HEK293 (cell line): ENCODE measurements at regions not wholly inside any gene's neighbourhood (a gene's known extent, or its start where the extent isn't known, plus 50 kb on each side); places are given as distances from the start of the nearest gene placed in this dataset.

Experiments used
- BCL11A ChIP-seq: fragments of 450-650 bp; formaldehyde crosslinking; IDR thresholded peaks from 2 replicates; pipeline ENCODE4 v1.5.1; 2016; ENCODE audit warnings: low read depth, missing biosample characterization, missing genetic modification characterization
- PRDM1 ChIP-seq: fragments of 450-650 bp; formaldehyde crosslinking; IDR thresholded peaks from 2 replicates; pipeline ENCODE4; 2016; ENCODE audit warnings: missing biosample characterization, missing genetic modification characterization
- RBAK ChIP-seq: fragments of 450-650 bp; formaldehyde crosslinking; IDR thresholded peaks from 2 replicates; pipeline ENCODE4 v1.5.1; 2016; ENCODE audit warnings: missing biosample characterization, missing genetic modification characterization
- SP7 ChIP-seq: fragments of 450-650 bp; formaldehyde crosslinking; IDR thresholded peaks from 2 replicates; pipeline ENCODE4 v1.5.1; 2016; ENCODE audit warnings: missing biosample characterization, missing genetic modification characterization
- TCF7L2 ChIP-seq: IDR thresholded peaks from 2 replicates; pipeline ENCODE4 v1.6.1; 2011; ENCODE audit warnings: low read depth, mild to moderate bottlenecking, inconsistent platforms, low read length, moderate library complexity, borderline replicate concordance
- ZNF114 ChIP-seq: fragments of 450-650 bp; formaldehyde crosslinking; IDR thresholded peaks from 2 replicates; pipeline ENCODE4 v1.5.0; 2017; ENCODE audit warnings: missing biosample characterization, missing genetic modification characterization
- ZNF416 ChIP-seq: fragments of 450-650 bp; formaldehyde crosslinking; IDR thresholded peaks from 2 replicates; pipeline ENCODE4 v1.5.1; 2016; ENCODE audit warnings: missing biosample characterization, missing genetic modification characterization
- ZNF571 ChIP-seq: fragments of 450-650 bp; formaldehyde crosslinking; IDR thresholded peaks from 2 replicates; pipeline ENCODE4 v1.5.0; 2017; ENCODE audit warnings: missing biosample characterization, missing genetic modification characterization
- ZNF600 ChIP-seq: fragments of 450-650 bp; formaldehyde crosslinking; IDR thresholded peaks from 2 replicates; pipeline ENCODE4 v1.5.1; 2016; ENCODE audit warnings: missing biosample characterization, missing genetic modification characterization
- ZNF658 ChIP-seq: fragments of 450-650 bp; formaldehyde crosslinking; IDR thresholded peaks from 2 replicates; pipeline ENCODE4; 2016; ENCODE audit warnings: missing biosample characterization, missing genetic modification characterization
- ZXDB ChIP-seq: fragments of 450-650 bp; formaldehyde crosslinking; IDR thresholded peaks from 2 replicates; pipeline ENCODE4 v1.5.1; 2016; ENCODE audit warnings: missing biosample characterization, missing genetic modification characterization
- TF ChIP-seq, protein P1 (sequence below): fragments of 450-650 bp; formaldehyde crosslinking; IDR thresholded peaks from 2 replicates; pipeline ENCODE4 v1.5.1; 2016; ENCODE audit warnings: missing biosample characterization, missing genetic modification characterization
- TF ChIP-seq, protein P2 (sequence below): fragments of 450-650 bp; formaldehyde crosslinking; IDR thresholded peaks from 2 replicates; pipeline ENCODE4 v1.5.1; 2016; ENCODE audit warnings: missing biosample characterization, missing genetic modification characterization

DNA sequence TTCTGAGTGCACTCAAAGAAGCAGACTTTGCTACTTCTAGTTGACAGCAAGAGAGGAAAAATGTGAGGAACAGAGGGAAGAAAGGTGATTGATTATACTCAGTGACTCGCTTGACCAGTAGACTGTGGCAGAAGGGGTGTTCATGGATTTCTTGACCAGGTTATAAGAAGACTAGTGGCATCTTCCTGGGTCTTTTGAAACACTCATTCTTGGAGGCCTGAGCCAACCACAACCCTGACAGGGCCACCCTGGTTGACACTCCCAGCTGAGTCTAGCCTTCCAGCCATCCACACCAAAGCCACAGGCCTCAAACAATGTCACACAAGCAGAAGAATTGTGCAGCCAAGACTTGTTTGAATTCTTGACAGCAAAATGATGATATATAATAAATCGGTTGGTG, 366.3 kb downstream of the SS18 start:
- TF ChIP-seq, protein P1, sequence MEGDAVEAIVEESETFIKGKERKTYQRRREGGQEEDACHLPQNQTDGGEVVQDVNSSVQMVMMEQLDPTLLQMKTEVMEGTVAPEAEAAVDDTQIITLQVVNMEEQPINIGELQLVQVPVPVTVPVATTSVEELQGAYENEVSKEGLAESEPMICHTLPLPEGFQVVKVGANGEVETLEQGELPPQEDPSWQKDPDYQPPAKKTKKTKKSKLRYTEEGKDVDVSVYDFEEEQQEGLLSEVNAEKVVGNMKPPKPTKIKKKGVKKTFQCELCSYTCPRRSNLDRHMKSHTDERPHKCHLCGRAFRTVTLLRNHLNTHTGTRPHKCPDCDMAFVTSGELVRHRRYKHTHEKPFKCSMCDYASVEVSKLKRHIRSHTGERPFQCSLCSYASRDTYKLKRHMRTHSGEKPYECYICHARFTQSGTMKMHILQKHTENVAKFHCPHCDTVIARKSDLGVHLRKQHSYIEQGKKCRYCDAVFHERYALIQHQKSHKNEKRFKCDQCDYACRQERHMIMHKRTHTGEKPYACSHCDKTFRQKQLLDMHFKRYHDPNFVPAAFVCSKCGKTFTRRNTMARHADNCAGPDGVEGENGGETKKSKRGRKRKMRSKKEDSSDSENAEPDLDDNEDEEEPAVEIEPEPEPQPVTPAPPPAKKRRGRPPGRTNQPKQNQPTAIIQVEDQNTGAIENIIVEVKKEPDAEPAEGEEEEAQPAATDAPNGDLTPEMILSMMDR = no peak
- no peak for TF ChIP-seq ZNF571 (tag by site-specific recombination)
- TF ChIP-seq TCF7L2 = no peak
- no peak for TF ChIP-seq SP7
- TF ChIP-seq, protein P2, sequence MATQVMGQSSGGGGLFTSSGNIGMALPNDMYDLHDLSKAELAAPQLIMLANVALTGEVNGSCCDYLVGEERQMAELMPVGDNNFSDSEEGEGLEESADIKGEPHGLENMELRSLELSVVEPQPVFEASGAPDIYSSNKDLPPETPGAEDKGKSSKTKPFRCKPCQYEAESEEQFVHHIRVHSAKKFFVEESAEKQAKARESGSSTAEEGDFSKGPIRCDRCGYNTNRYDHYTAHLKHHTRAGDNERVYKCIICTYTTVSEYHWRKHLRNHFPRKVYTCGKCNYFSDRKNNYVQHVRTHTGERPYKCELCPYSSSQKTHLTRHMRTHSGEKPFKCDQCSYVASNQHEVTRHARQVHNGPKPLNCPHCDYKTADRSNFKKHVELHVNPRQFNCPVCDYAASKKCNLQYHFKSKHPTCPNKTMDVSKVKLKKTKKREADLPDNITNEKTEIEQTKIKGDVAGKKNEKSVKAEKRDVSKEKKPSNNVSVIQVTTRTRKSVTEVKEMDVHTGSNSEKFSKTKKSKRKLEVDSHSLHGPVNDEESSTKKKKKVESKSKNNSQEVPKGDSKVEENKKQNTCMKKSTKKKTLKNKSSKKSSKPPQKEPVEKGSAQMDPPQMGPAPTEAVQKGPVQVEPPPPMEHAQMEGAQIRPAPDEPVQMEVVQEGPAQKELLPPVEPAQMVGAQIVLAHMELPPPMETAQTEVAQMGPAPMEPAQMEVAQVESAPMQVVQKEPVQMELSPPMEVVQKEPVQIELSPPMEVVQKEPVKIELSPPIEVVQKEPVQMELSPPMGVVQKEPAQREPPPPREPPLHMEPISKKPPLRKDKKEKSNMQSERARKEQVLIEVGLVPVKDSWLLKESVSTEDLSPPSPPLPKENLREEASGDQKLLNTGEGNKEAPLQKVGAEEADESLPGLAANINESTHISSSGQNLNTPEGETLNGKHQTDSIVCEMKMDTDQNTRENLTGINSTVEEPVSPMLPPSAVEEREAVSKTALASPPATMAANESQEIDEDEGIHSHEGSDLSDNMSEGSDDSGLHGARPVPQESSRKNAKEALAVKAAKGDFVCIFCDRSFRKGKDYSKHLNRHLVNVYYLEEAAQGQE (tag by site-specific recombination) = no peak
- no peak for TF ChIP-seq ZNF114 (tag by site-specific recombination)
- TF ChIP-seq RBAK (tag by site-specific recombination) = no peak
- TF ChIP-seq ZNF600 (tag by site-specific recombination) = no peak
- TF ChIP-seq ZNF416 (tag by site-specific recombination) = no peak
- no peak for TF ChIP-seq ZXDB
- no peak for TF ChIP-seq ZNF658 (tag by site-specific recombination)
- no peak for TF ChIP-seq PRDM1 (tag by site-specific recombination)
- no peak for TF ChIP-seq BCL11A
